HL-60 (cell line): ENCODE measurements at regions not wholly inside any gene's neighbourhood (a gene's known extent, or its start where the extent isn't known, plus 50 kb on each side); places are given as distances from the start of the nearest gene placed in this dataset.

Experiments used
- DNase-seq, 2 experiments: peaks; one replicate each; pipeline ENCODE4 v3.0.0-alpha.2; 2010 to 2020; ENCODE audit warnings: low read depth in 1 of 2, low spot score in 1 of 2
- H3K27ac ChIP-seq: fragments of 250-450 bp; sonication (Bioruptor Pico); replicated peaks from 2 replicates; pipeline ENCODE4 v1.5.1; 2020; ENCODE audit warnings: mild to moderate bottlenecking, moderate library complexity
- H3K27me3 ChIP-seq: fragments of 250-450 bp; sonication (Bioruptor Pico); 2 replicates; pipeline ENCODE4 v1.5.1; 2021; ENCODE audit warnings: mild to moderate bottlenecking, moderate library complexity; ENCODE audit not compliant: insufficient read depth, poor library complexity, severe bottlenecking
- H3K4me3 ChIP-seq: replicated peaks from 2 replicates; pipeline ENCODE4 v1.5.1; 2011; ENCODE audit warnings: mild to moderate bottlenecking, control low read depth, low read length; ENCODE audit not compliant: insufficient read depth
- GABPA ChIP-seq: IDR thresholded peaks from 2 replicates; pipeline ENCODE4 v1.6.1; 2012; ENCODE audit warnings: low read depth
- POLR2AphosphoS5 ChIP-seq: IDR thresholded peaks from 2 replicates; pipeline ENCODE4 v1.6.1; 2012; ENCODE audit warnings: low read depth
- SPI1 ChIP-seq: IDR thresholded peaks from 2 replicates; pipeline ENCODE4 v1.6.1; 2012; ENCODE audit warnings: low read depth, mild to moderate bottlenecking, borderline replicate concordance
- TF ChIP-seq, protein P1 (sequence below): IDR thresholded peaks from one replicate; pipeline ENCODE4 v1.5.1; 2011; ENCODE audit warnings: low read length, control low read depth, inconsistent platforms; ENCODE audit not compliant: insufficient read depth
- TF ChIP-seq, protein P2 (sequence below): IDR thresholded peaks from 2 replicates; pipeline ENCODE4 v1.6.1; 2012; ENCODE audit warnings: low read depth; ENCODE audit not compliant: insufficient replicate concordance

DNA sequence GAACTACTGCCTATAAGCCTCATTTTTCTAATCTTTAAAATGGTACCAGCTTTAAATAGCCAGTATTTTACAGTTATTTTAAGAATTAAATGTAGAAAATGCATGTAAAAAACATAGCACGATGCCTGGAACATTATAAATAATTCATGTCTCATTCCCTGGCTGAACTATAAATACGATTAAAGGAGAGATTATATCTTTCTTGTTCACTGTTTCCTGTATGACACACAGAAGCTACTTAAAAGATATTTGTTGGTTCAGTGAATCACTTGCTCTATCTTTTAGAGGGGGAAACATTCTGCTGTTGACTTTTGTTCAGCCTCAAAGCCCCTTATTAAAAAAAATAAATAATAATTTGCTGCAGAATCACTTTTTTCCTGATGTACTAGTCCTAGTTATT is 406.9 kb downstream of the LRFN5 start:
- no peaks in the 10 kb centered on the region for H3K27me3 ChIP-seq
- no peak overlapping the region for H3K4me3 ChIP-seq
- H3K27ac ChIP-seq, result no peak overlapping the region
- TF ChIP-seq GABPA (no peak), SPI1 (no peak), POLR2AphosphoS5 (no peak)
- TF ChIP-seq, protein P1, sequence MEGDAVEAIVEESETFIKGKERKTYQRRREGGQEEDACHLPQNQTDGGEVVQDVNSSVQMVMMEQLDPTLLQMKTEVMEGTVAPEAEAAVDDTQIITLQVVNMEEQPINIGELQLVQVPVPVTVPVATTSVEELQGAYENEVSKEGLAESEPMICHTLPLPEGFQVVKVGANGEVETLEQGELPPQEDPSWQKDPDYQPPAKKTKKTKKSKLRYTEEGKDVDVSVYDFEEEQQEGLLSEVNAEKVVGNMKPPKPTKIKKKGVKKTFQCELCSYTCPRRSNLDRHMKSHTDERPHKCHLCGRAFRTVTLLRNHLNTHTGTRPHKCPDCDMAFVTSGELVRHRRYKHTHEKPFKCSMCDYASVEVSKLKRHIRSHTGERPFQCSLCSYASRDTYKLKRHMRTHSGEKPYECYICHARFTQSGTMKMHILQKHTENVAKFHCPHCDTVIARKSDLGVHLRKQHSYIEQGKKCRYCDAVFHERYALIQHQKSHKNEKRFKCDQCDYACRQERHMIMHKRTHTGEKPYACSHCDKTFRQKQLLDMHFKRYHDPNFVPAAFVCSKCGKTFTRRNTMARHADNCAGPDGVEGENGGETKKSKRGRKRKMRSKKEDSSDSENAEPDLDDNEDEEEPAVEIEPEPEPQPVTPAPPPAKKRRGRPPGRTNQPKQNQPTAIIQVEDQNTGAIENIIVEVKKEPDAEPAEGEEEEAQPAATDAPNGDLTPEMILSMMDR, result no peak
- TF ChIP-seq, protein P2, sequence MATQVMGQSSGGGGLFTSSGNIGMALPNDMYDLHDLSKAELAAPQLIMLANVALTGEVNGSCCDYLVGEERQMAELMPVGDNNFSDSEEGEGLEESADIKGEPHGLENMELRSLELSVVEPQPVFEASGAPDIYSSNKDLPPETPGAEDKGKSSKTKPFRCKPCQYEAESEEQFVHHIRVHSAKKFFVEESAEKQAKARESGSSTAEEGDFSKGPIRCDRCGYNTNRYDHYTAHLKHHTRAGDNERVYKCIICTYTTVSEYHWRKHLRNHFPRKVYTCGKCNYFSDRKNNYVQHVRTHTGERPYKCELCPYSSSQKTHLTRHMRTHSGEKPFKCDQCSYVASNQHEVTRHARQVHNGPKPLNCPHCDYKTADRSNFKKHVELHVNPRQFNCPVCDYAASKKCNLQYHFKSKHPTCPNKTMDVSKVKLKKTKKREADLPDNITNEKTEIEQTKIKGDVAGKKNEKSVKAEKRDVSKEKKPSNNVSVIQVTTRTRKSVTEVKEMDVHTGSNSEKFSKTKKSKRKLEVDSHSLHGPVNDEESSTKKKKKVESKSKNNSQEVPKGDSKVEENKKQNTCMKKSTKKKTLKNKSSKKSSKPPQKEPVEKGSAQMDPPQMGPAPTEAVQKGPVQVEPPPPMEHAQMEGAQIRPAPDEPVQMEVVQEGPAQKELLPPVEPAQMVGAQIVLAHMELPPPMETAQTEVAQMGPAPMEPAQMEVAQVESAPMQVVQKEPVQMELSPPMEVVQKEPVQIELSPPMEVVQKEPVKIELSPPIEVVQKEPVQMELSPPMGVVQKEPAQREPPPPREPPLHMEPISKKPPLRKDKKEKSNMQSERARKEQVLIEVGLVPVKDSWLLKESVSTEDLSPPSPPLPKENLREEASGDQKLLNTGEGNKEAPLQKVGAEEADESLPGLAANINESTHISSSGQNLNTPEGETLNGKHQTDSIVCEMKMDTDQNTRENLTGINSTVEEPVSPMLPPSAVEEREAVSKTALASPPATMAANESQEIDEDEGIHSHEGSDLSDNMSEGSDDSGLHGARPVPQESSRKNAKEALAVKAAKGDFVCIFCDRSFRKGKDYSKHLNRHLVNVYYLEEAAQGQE, result no peak
- DNase-seq, result no peak

DNA sequence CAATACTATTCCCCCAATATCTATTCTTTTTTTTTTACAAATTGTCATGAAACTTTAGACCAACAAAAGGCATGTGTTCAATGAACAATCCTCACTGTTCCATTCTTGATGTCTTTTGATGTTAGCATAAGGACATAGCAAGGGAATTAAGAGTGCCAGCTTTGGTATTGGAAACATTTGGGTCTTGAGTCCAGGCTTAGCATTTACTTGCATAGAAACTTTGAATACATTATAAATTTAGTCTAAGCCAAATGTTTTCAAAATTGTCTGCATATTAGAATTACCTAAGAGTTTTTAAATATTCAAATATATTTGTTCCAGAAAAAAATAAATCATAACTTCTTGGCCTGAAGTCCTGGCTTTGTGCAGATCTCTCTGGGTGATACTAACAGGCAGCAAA is 406.5 kb downstream of the LRFN5 start:
- Histone ChIP-seq H3K27me3 (no peaks in the 10 kb centered on the region), H3K4me3 (no peak overlapping the region), H3K27ac (no peak overlapping the region)
- TF ChIP-seq SPI1 (no peak), POLR2AphosphoS5 (no peak), GABPA (no peak)
- TF ChIP-seq, protein P1, result no peak
- TF ChIP-seq, protein P2, result no peak
- no peak for DNase-seq

DNA sequence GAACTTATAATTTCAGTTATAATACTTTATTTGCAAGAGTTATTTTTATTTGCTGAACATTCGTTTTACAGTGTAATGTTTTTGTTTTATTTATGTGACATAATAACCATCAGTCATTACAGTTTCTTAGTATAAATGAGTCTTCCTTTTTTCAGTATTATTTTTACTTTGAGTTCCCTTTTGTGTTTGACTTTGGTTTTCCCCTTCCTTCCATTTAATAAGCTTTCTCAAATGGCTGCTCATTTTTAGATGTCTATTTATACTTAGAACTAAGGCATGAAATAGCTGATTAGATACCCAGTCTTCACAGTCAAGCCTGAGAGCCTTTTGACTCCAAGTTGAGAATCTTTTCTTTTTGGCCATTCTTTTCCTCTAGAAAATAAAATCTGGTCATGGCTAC is 404.5 kb downstream of the LRFN5 start:
- no peak overlapping the region for H3K4me3 ChIP-seq
- TF ChIP-seq, protein P1, result no peak
- DNase-seq, result no peak
- no peak overlapping the region for H3K27ac ChIP-seq
- no peaks in the 10 kb centered on the region for H3K27me3 ChIP-seq

DNA sequence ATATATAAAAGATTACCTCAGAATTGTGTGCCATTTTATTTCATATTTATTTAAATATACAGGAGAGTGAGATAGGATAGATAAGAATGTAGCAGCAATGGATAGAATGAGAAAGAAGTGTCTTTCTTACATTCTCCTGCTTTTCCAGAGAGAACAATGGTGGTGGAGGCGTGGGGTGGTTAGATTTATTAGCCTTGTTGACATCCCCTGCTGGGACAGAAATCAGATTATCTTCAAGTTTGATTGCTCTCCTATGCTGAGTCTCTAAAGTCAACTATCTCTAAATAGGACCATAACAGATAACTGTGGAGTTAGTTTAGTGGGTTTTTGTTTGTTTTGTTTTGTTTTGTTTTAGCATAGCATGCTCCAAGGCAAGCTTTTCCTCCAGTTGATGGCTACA is 397.6 kb downstream of the LRFN5 start:
- no peak overlapping the region for H3K27ac ChIP-seq
- no peak overlapping the region for H3K4me3 ChIP-seq
- no peak for DNase-seq
- TF ChIP-seq, protein P1, result no peak
- TF ChIP-seq SPI1, result no peak
- TF ChIP-seq POLR2AphosphoS5, result no peak
- TF ChIP-seq, protein P2, result no peak
- no peak for TF ChIP-seq GABPA
- no peaks in the 10 kb centered on the region for H3K27me3 ChIP-seq
